ENCODE measurements at regions not wholly inside any gene's neighbourhood (a gene's known extent, or its start where the extent isn't known, plus 50 kb on each side); places are given as distances from the start of the nearest gene placed in this dataset.

GRCh38 chr9:13779106-13779505 is 499.6 kb upstream of the MPDZ start:
- no peak overlapping the region for H3K27ac ChIP-seq (ENCODE audit: low read depth in 1 of 2, low read length in 2 of 2)
- no peak for DNase-seq (ENCODE audit: low spot score)
- H3K9me3 ChIP-seq (ENCODE audit: control insufficient read depth in 4 of 4, low read length in 3 of 4) = no peaks in the 10 kb centered on the region
- H3K4me3 ChIP-seq (ENCODE audit: low read depth in 1 of 3, low read length in 3 of 3) = no peak overlapping the region
- 89% methylated on average over 5 of the region's 5 CpGs for WGBS
- TF ChIP-seq HNF4G (IDR thresholded peaks at IDR 0.05) = no peak
- no peak for TF ChIP-seq EGR1 (IDR thresholded peaks at IDR 0.05; ENCODE audit: low read depth in 2 of 2)
- no peak for TF ChIP-seq ZBTB33 (IDR thresholded peaks at IDR 0.05)
- TF ChIP-seq RXRA (IDR thresholded peaks at IDR 0.05) = no peak
- TF ChIP-seq FOXA1 (IDR thresholded peaks at IDR 0.05) = no peak
- no peak for TF ChIP-seq GABPA (IDR thresholded peaks at IDR 0.05 in 1 of 2, conservative IDR thresholded peaks at IDR 0.05 in 1 of 2)
- no peak for TF ChIP-seq JUND (IDR thresholded peaks at IDR 0.05)
- no peak for TF ChIP-seq TAF1 (conservative IDR thresholded peaks at IDR 0.05)
- TF ChIP-seq ATF3 (IDR thresholded peaks at IDR 0.05) = no peak
- TF ChIP-seq MAX (IDR thresholded peaks at IDR 0.05) = no peak
- no peak for TF ChIP-seq YY1 (IDR thresholded peaks at IDR 0.05)
- no peaks in the 10 kb centered on the region for H3K27me3 ChIP-seq (ENCODE audit: control insufficient read depth in 4 of 4, insufficient read depth in 4 of 4, low read length in 3 of 4)
- H3K36me3 ChIP-seq (ENCODE audit: control insufficient read depth in 4 of 4, insufficient read depth in 3 of 4, low read depth in 1 of 4, low read length in 3 of 4) = no peaks in the 10 kb centered on the region
- H3K9ac ChIP-seq (ENCODE audit: low read depth in 1 of 2, low read length in 2 of 2) = no peak overlapping the region
- H3K4me1 ChIP-seq (ENCODE audit: control insufficient read depth in 4 of 4, insufficient read depth in 4 of 4, low read length in 3 of 4) = no peaks in the 10 kb centered on the region

GRCh38 chr9:13778631-13779030 is 499.1 kb upstream of the MPDZ start:
- Histone ChIP-seq H3K27ac (ENCODE audit: low read depth in 1 of 2, low read length in 2 of 2) (no peak overlapping the region), H3K4me1 (ENCODE audit: control insufficient read depth in 4 of 4, insufficient read depth in 4 of 4, low read length in 3 of 4) (no peaks in the 10 kb centered on the region), H3K9me3 (ENCODE audit: control insufficient read depth in 4 of 4, low read length in 3 of 4) (no peaks in the 10 kb centered on the region), H3K36me3 (ENCODE audit: control insufficient read depth in 4 of 4, insufficient read depth in 3 of 4, low read depth in 1 of 4, low read length in 3 of 4) (no peaks in the 10 kb centered on the region), H3K27me3 (ENCODE audit: control insufficient read depth in 4 of 4, insufficient read depth in 4 of 4, low read length in 3 of 4) (no peaks in the 10 kb centered on the region), H3K9ac (ENCODE audit: low read depth in 1 of 2, low read length in 2 of 2) (no peak overlapping the region), H3K4me3 (ENCODE audit: low read depth in 1 of 3, low read length in 3 of 3) (no peak overlapping the region)
- 81% methylated on average over 4 of the region's 4 CpGs for WGBS
- no peak for DNase-seq (ENCODE audit: low spot score)
- no peak for TF ChIP-seq NR2F2 (IDR thresholded peaks at IDR 0.05)
- TF ChIP-seq FOXA1 (IDR thresholded peaks at IDR 0.05) = no peak
- no peak for TF ChIP-seq FOXA2 (IDR thresholded peaks at IDR 0.05)
- TF ChIP-seq HNF4G (IDR thresholded peaks at IDR 0.05) = no peak
- no peak for TF ChIP-seq RAD21 (IDR thresholded peaks at IDR 0.05)
- TF ChIP-seq TAF1 (conservative IDR thresholded peaks at IDR 0.05) = no peak
- TF ChIP-seq ATF3 (IDR thresholded peaks at IDR 0.05) = no peak
- no peak for TF ChIP-seq REST (IDR thresholded peaks at IDR 0.05)
- no peak for TF ChIP-seq ZBTB33 (IDR thresholded peaks at IDR 0.05)
